GM19023 (cell line): ENCODE measurements at regions not wholly inside any gene's neighbourhood (a gene's known extent, or its start where the extent isn't known, plus 50 kb on each side); places are given as distances from the start of the nearest gene placed in this dataset.
"Not testable (repeated sequence)": the region's sequence is repeated elsewhere in the genome, so short reads cannot be mapped to it uniquely, and the experiment has no call there.

Source experiments
- ATAC-seq: cut with Tn5 transposase; IDR thresholded peaks from one replicate; pipeline ENCODE4 v1.9.1; 2021; ENCODE audit warnings: mild to moderate bottlenecking, moderate library complexity; ENCODE audit not compliant: unreplicated experiment

DNA sequence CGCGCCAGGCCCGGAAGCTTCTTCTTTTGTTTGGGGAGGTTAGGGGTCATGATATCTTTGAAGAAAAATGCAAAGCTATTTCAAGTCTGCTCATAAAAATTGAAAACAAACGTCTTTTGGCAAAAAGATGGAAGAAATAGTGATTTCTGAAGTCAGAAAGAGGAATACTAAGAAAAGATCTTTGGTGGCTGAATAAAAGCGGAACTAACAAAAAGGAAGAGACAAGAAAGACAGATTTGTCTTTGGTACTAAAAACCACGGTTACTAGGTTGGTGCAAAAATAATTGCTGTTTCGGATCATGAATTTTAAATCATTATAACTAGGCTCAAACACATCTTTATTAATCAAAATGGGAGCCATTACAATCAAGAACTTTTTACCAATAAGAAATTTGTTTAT is 164.6 kb upstream of the TRIB2 start:
- ATAC-seq = no peak

GRCh38 chr2:12554224-12555011 is 162.3 kb upstream of the TRIB2 start:
- no peak for ATAC-seq

GRCh38 chr2:12555012-12555645 is 161.6 kb upstream of the TRIB2 start:
- no peak for ATAC-seq

GRCh38 chr2:12556762-12557161 is 160.0 kb upstream of the TRIB2 start:
- no peak for ATAC-seq

- no peak for ATAC-seq
These were observed 159.0 kb upstream of the TRIB2 start for GRCh38 chr2:12557688-12558087.

GRCh38 chr2:12558519-12558918 is 158.2 kb upstream of the TRIB2 start:
- ATAC-seq = no peak

DNA sequence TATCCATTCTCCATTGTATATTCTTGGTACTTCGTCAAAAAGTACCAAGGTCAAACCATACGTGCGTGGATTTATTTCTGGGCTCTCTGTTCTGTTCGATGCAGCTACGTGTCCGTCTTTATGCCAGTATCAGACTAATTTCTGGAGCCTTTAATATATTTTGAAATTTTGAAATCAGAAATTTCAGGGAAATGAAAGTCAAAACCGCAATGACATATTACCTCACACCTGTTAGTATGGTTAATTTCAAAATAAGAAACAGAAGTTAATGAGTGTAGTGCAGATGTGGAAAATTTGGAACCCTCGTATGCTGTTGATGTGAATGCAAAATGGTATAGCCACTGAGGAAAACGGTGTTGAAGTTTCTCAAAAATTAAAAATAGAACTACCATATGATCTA is 156.1 kb upstream of the TRIB2 start:
- ATAC-seq = no peak

- no peak for ATAC-seq
These were observed 149.3 kb upstream of the TRIB2 start for GRCh38 chr2:12567411-12567810.

DNA sequence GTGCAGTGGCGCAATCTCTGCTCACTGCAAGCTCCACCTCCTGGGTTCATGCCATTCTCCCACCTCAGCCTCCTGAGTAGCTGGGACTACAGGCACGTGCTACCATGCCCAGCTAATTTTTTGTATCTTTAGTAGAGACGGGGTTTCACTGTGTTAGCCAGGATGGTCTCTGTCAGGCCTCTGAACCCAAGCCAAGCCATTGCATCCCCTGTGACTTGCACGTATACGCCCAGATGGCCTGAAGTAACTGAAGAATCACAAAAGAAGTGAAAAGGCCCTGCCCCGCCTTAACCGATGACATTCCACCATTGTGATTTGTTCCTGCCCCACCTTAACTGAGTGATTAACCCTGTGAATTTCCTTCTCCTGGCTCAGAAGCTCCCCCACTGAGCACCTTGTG is 147.2 kb upstream of the TRIB2 start:
- not testable (repeated sequence) for ATAC-seq

GRCh38 chr2:12569929-12570328 is 146.8 kb upstream of the TRIB2 start:
- not testable (repeated sequence) for ATAC-seq

DNA sequence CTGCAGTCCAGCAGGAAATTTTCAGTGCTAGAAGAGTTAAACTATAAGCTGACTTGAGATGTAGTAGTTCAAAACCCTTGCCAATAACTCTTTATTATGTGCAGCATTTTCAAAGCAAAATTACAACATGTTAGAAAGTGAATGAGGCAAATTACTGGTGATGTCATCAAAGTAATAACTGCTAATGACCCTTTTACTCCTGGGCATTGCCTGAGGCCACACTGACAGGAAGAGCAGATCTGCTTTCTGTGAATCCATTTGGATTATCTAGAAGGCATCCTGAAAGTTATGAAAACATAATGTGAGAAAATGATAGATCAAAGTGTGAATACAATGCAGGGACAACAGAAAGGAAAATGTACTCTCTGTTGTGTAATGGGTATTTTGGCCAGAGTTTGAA is 139.6 kb upstream of the TRIB2 start:
- ATAC-seq = no peak

- no peak for ATAC-seq
These were observed 139.0 kb upstream of the TRIB2 start for GRCh38 chr2:12577567-12578253.

GRCh38 chr2:12579018-12579417 is 137.7 kb upstream of the TRIB2 start:
- no peak for ATAC-seq

DNA sequence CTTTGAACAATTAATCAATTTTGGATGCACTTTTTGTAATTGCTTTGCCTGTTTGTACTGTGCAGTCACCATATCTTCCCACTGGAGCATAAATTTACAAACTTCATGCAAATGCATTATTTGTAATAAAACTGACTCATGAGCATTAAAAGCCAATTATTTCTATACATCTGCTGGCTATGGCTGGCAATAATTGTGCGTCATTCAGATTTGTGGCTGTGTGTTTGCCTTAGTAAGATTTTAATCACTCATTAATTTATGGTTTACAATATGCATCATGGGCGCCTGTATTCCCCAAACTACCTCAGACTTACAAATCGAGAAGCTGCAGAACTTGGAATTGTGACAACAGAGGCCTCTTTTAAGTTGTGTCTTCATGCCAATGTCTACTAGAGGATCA is 132.4 kb upstream of the TRIB2 start:
- ATAC-seq = no peak

- no peak for ATAC-seq
These were observed 131.0 kb upstream of the TRIB2 start for GRCh38 chr2:12585784-12586183.

GRCh38 chr2:12587228-12587627 is 129.5 kb upstream of the TRIB2 start:
- ATAC-seq = no peak

DNA sequence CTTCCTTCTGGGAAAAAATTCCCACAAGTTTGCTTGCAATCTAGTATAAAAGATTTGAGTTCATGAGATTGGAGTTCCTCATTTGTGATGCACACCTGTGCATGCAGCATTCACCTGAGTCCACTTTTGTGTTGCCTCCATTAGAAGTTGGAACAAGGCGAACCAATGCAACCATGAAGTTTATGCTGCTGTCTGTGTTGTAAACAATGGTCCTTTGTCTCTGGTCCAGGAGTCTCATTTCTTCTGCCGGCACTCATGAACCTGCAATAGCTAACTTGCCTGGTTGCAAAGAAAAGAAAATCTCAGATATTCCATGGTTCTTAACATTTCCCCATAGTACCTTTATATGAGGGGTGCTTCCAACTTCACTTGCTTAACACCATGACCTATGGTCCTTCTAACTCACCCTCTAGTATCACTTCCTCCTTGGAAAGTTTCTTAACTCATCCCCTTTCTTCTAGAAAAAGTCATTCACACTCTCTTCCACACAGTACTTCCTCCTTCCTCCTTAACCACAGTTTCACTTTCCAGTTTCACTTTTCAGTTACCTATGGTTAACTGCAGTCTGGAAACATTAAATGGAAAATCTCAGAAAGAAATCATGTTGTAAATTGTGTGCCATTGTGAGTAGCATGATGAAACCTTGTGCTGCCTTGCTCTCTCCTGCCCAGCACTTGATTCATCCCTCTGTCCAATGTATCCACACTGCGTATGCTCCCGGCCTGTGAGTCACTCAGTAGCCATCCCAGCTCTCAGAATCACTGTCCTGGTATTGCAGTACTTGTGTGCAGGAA is 128.8 kb upstream of the TRIB2 start:
- ATAC-seq = peak; percentile 71

DNA sequence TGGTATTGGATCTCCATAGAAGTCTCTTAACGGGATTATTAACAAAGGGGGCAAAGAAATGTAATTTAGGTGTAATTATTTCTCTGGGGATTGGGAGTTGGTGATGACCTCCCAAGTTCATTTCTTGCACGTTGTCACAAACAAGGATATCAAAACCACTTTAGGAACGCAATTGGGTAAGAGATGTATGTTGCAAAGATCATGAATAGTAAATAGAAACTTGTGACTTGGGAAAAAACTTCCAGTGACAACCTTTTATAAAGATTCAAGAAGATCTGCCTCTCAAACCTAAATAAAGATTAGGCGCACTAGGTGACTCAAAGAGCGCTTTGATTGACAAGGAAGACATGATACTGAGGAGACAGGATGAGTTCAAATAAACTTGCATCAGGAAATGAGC is 127.8 kb upstream of the TRIB2 start:
- ATAC-seq = no peak

DNA sequence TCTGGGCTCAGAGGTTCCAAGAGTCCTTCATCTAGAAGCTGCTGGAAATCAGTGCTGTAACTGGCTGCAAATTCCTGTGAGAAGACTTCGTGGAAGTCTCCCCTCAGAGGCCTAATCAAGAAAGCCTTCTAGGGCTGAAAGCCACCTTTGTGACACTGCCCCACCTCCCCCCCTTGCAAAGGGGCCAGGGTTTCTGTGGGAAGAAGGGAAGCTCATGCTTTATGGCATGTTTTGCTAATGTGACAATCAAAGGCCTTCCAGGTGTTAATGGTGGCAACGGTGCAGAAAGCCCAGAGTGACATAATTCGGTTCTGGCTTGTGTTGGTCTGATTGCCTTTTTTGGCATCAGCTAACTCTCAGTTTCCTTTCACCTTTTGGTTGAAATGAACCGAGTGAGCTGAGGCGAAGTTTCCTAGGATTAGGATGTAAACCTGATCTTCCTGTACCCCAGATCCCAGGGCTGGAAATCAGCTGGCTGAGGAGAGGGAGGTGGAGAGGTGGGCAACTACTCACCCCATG is 126.9 kb upstream of the TRIB2 start:
- ATAC-seq = no peak

DNA sequence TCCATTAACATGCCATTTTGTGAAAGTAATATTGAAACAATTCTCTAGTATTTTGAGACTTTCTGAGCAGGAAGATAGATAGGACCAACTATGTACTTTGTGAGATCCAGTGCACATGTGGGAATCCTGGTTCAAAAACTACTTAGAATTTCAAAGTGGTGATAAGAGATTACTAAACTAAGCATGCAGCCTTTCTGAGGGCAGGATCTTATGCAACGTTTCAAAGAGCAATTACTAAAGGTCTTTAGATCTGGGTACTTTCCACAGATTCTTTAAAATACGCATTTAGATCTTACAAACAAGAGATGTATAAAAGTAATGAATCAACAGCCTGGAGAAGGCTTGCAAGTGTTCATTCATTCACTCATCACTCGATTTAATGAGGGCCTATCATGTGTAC is 124.4 kb upstream of the TRIB2 start:
- no peak for ATAC-seq

- ATAC-seq = no peak
These were observed 122.1 kb upstream of the TRIB2 start for GRCh38 chr2:12594590-12594989.
